ENCODE measurements at regions not wholly inside any gene's neighbourhood (a gene's known extent, or its start where the extent isn't known, plus 50 kb on each side); places are given as distances from the start of the nearest gene placed in this dataset.

DNA sequence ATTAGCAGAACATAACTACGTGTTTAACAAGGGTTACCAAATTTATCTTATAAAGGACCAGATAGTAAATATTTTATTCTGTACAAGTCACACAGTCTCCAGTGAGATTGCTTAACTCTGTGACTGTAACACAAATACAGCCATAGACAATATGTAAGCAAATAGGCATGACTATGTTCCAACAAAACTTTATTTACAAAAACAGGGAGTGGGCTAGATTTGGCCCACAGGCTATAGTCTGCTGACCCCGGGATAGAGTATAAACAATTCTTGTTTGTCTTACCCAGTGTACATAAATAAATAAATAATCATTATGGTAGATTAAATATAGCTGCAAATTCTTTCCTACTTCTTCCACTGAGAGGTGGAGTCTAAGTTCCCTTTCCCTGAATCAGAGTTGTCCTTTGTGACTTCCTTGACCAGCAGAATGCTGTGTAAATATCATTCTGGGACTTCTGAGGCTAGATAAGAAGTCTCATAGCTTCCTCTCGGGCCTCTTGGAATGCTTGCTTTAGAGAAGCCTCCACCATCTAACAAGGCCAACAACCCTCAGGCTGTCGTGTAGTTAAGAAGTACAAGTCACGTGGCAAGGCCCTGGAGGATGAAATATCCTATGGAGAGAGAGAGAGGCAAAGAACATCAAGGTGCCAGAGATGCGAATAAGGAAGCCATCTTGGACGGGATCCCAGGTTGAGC, 59.1 kb upstream of the TMEM244 start:
- peak; percentile 11 for DNase-seq (ENCODE audit: low spot score)

DNA sequence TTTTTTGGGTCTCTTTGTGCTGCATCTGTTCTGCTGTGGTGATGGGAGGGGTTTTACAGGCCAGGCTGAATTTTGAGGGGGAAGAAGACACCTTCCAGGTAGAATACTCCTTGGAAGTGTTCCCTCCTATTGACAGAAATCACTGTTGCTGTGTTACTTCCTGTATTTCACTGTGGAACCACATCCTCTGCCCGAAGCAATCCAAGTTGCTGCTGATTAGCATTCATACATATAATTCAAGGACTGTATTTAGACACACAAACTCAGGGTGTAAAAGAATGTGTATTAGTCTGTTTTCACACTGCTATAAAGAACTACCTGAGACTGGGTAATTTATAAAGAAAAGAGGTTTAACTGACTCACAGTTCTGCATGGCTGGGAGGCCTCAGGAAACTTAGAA, 50.6 kb upstream of the TMEM244 start:
- no peak for DNase-seq (ENCODE audit: low spot score)
